ENCODE measurements at regions not wholly inside any gene's neighbourhood (a gene's known extent, or its start where the extent isn't known, plus 50 kb on each side); places are given as distances from the start of the nearest gene placed in this dataset.
"Not testable (repeated sequence)": the region's sequence is repeated elsewhere in the genome, so short reads cannot be mapped to it uniquely, and the experiment has no call there.

GRCh38 chrX:79026742-79027141 is 81.6 kb downstream of the P2RY10 start:
- not testable (repeated sequence) for DNase-seq (ENCODE audit: low read depth in 2 of 2); H3K4me3 ChIP-seq (replicated peaks in 1 of 2; ENCODE audit: low read depth in 2 of 2, low read length in 2 of 2)

GRCh38 chrX:79035421-79035820 is 90.2 kb downstream of the P2RY10 start:
- TF ChIP-seq CTCF (IDR thresholded peaks at IDR 0.05; ENCODE audit: low read depth, low read length), result no peak
- DNase-seq (ENCODE audit: low read depth in 2 of 2), result no peak
- no peak overlapping the region for H3K4me3 ChIP-seq (replicated peaks in 1 of 2; ENCODE audit: low read depth in 2 of 2, low read length in 2 of 2)

- no peak for TF ChIP-seq CTCF (IDR thresholded peaks at IDR 0.05; ENCODE audit: low read depth, low read length)
- DNase-seq (ENCODE audit: low read depth in 2 of 2), result no peak
- no peak overlapping the region for H3K4me3 ChIP-seq (replicated peaks in 1 of 2; ENCODE audit: low read depth in 2 of 2, low read length in 2 of 2)
Measured at GRCh38 chrX:79036157-79036880, 91.1 kb downstream of the P2RY10 start.

GRCh38 chrX:79065696-79066095 is 78.8 kb upstream of the GPR174 start:
- no peak for TF ChIP-seq CTCF (IDR thresholded peaks at IDR 0.05; ENCODE audit: low read depth, low read length)

GRCh38 chrX:79078114-79078513 is 66.4 kb upstream of the GPR174 start:
- TF ChIP-seq CTCF (IDR thresholded peaks at IDR 0.05; ENCODE audit: low read depth, low read length), result no peak
- DNase-seq (ENCODE audit: low read depth in 2 of 2), result no peak
- H3K4me3 ChIP-seq (replicated peaks in 1 of 2; ENCODE audit: low read depth in 2 of 2, low read length in 2 of 2), result no peak overlapping the region

More at GRCh38 chrX:79065696-79066095, 78.8 kb upstream of the GPR174 start:
- no peak overlapping the region for H3K4me3 ChIP-seq (replicated peaks in 1 of 2; ENCODE audit: low read depth in 2 of 2, low read length in 2 of 2)
- no peak for DNase-seq (ENCODE audit: low read depth in 2 of 2)

- no peak for DNase-seq (ENCODE audit: low read depth in 2 of 2)
- H3K4me3 ChIP-seq (replicated peaks in 1 of 2; ENCODE audit: low read depth in 2 of 2, low read length in 2 of 2), result no peak overlapping the region
- TF ChIP-seq CTCF (IDR thresholded peaks at IDR 0.05; ENCODE audit: low read depth, low read length), result no peak
Measured at GRCh38 chrX:79079477-79079876, 65.0 kb upstream of the GPR174 start.

GRCh38 chrX:79080141-79080540 is 64.3 kb upstream of the GPR174 start:
- no peak for TF ChIP-seq CTCF (IDR thresholded peaks at IDR 0.05; ENCODE audit: low read depth, low read length)
- peak; percentile 8 to 62 for DNase-seq (ENCODE audit: low read depth in 2 of 2)

More at GRCh38 chrX:79080141-79080540, 64.3 kb upstream of the GPR174 start:
- H3K4me3 ChIP-seq (replicated peaks in 1 of 2; ENCODE audit: low read depth in 2 of 2, low read length in 2 of 2), result no peak overlapping the region

Measured in cardiac fibroblast (primary cell).